ENCODE measurements at regions not wholly inside any gene's neighbourhood (a gene's known extent, or its start where the extent isn't known, plus 50 kb on each side); places are given as distances from the start of the nearest gene placed in this dataset.
A peak's percentile ranks its signal among the peaks of the same experiment; 100 is the strongest.

GRCh38 chr13:23018143-23018542 lies 162.6 kb upstream of the SGCG start:
- no peak overlapping the region for H3K27ac ChIP-seq (ENCODE audit: insufficient read depth, low read length)
- H4K20me1 ChIP-seq (ENCODE audit: control insufficient read depth, extremely low read depth, insufficient read depth, low read length) = no peaks in the 10 kb centered on the region
- no peak overlapping the region for H3K4me2 ChIP-seq (ENCODE audit: extremely low read depth, insufficient read depth, low read length)
- no peak for TF ChIP-seq CTCF (conservative IDR thresholded peaks at IDR 0.05 in 1 of 2, IDR thresholded peaks at IDR 0.05 in 1 of 2; ENCODE audit: low read depth in 1 of 2, low read length in 2 of 2)
- no peak for TF ChIP-seq EZH2 (IDR thresholded peaks at IDR 0.05; ENCODE audit: low read length, missing control alignments)
- no peak overlapping the region for H3K4me3 ChIP-seq (replicated peaks in 1 of 4; ENCODE audit: control extremely low read depth in 1 of 4, insufficient read depth in 1 of 4, low read depth in 3 of 4, low read length in 4 of 4)
- no peaks in the 10 kb centered on the region for H3K79me2 ChIP-seq (ENCODE audit: control insufficient read depth, insufficient read depth, low read length)
- H3K9ac ChIP-seq (ENCODE audit: insufficient read depth, low read length) = no peak overlapping the region
- no peaks in the 10 kb centered on the region for H3K9me3 ChIP-seq (ENCODE audit: control insufficient read depth, insufficient read depth, low read depth, low read length)
- no peaks in the 10 kb centered on the region for H3K27me3 ChIP-seq (ENCODE audit: control insufficient read depth, insufficient read depth, low read length)
- no peaks in the 10 kb centered on the region for H3K4me1 ChIP-seq (ENCODE audit: control insufficient read depth, extremely low read depth, insufficient read depth, low read length)
- DNase-seq (ENCODE audit: low read depth in 2 of 2) = no peak
- no peak overlapping the region for H2AFZ ChIP-seq (ENCODE audit: low read length)
- H3K36me3 ChIP-seq (ENCODE audit: control insufficient read depth, insufficient read depth, low read length) = no peaks in the 10 kb centered on the region

- no peaks in the 10 kb centered on the region for H3K9me3 ChIP-seq (ENCODE audit: control insufficient read depth, insufficient read depth, low read depth, low read length)
- H2AFZ ChIP-seq (ENCODE audit: low read length) = no peak overlapping the region
- DNase-seq (ENCODE audit: low read depth in 2 of 2) = peak; percentile 36 to 67
These were observed 160.4 kb upstream of the SGCG start for GRCh38 chr13:23020246-23020843.

DNA sequence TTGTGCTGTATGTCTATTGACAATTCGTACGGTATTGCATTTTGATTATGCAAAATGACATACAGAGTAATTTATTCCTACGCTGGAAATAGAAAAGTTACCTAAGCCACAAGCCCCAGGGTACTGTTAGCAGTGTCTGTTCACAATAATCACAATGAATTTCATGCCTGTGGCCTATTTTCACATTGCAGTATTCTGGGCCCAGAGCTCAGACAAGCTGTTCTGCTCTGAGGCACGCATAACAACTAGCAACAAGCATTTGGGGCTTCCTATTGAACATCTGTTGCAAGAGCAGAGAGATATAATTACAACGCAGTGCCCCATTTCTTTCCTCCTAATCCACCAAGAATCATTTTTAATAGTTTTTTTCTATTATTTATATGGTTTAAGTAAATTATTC lies 158.9 kb upstream of the SGCG start:
- no peaks in the 10 kb centered on the region for H3K79me2 ChIP-seq (ENCODE audit: control insufficient read depth, insufficient read depth, low read length)
- no peaks in the 10 kb centered on the region for H3K9me3 ChIP-seq (ENCODE audit: control insufficient read depth, insufficient read depth, low read depth, low read length)
- no peak overlapping the region for H3K4me2 ChIP-seq (ENCODE audit: extremely low read depth, insufficient read depth, low read length)
- no peak overlapping the region for H3K4me3 ChIP-seq (replicated peaks in 1 of 4; ENCODE audit: control extremely low read depth in 1 of 4, insufficient read depth in 1 of 4, low read depth in 3 of 4, low read length in 4 of 4)
- no peaks in the 10 kb centered on the region for H4K20me1 ChIP-seq (ENCODE audit: control insufficient read depth, extremely low read depth, insufficient read depth, low read length)
- no peaks in the 10 kb centered on the region for H3K27me3 ChIP-seq (ENCODE audit: control insufficient read depth, insufficient read depth, low read length)
- TF ChIP-seq EZH2 (IDR thresholded peaks at IDR 0.05; ENCODE audit: low read length, missing control alignments) (no peak), CTCF (conservative IDR thresholded peaks at IDR 0.05 in 1 of 2, IDR thresholded peaks at IDR 0.05 in 1 of 2; ENCODE audit: low read depth in 1 of 2, low read length in 2 of 2) (no peak)
- no peak overlapping the region for H3K27ac ChIP-seq (ENCODE audit: insufficient read depth, low read length)
- no peaks in the 10 kb centered on the region for H3K36me3 ChIP-seq (ENCODE audit: control insufficient read depth, insufficient read depth, low read length)
- DNase-seq (ENCODE audit: low read depth in 2 of 2) = no peak
- H3K4me1 ChIP-seq (ENCODE audit: control insufficient read depth, extremely low read depth, insufficient read depth, low read length) = no peaks in the 10 kb centered on the region
- H2AFZ ChIP-seq (ENCODE audit: low read length) = no peak overlapping the region
- H3K9ac ChIP-seq (ENCODE audit: insufficient read depth, low read length) = no peak overlapping the region

More at GRCh38 chr13:23020246-23020843, 160.4 kb upstream of the SGCG start:
- Histone ChIP-seq H4K20me1 (ENCODE audit: control insufficient read depth, extremely low read depth, insufficient read depth, low read length) (no peaks in the 10 kb centered on the region), H3K4me3 (replicated peaks in 1 of 4; ENCODE audit: control extremely low read depth in 1 of 4, insufficient read depth in 1 of 4, low read depth in 3 of 4, low read length in 4 of 4) (no peak overlapping the region), H3K36me3 (ENCODE audit: control insufficient read depth, insufficient read depth, low read length) (no peaks in the 10 kb centered on the region), H3K27me3 (ENCODE audit: control insufficient read depth, insufficient read depth, low read length) (no peaks in the 10 kb centered on the region), H3K27ac (ENCODE audit: insufficient read depth, low read length) (no peak overlapping the region), H3K4me1 (ENCODE audit: control insufficient read depth, extremely low read depth, insufficient read depth, low read length) (no peaks in the 10 kb centered on the region), H3K4me2 (ENCODE audit: extremely low read depth, insufficient read depth, low read length) (no peak overlapping the region), H3K9ac (ENCODE audit: insufficient read depth, low read length) (no peak overlapping the region), H3K79me2 (ENCODE audit: control insufficient read depth, insufficient read depth, low read length) (no peaks in the 10 kb centered on the region)
- TF ChIP-seq EZH2 (IDR thresholded peaks at IDR 0.05; ENCODE audit: low read length, missing control alignments) = no peak
- peak; percentile 85 to 94 for TF ChIP-seq CTCF (conservative IDR thresholded peaks at IDR 0.05 in 1 of 2, IDR thresholded peaks at IDR 0.05 in 1 of 2; ENCODE audit: low read depth in 1 of 2, low read length in 2 of 2)
